NCI-H510A treated with DMSO at 0.1 percent for 48 hours (cell line): ENCODE measurements at regions not wholly inside any gene's neighbourhood (a gene's known extent, or its start where the extent isn't known, plus 50 kb on each side); places are given as distances from the start of the nearest gene placed in this dataset.
"Not testable (repeated sequence)": the region's sequence is repeated elsewhere in the genome, so short reads cannot be mapped to it uniquely, and the experiment has no call there.

ENCODE experiments used
- DNase-seq: peaks from one replicate; lab custom pipeline; 2025; lab: John Stamatoyannopoulos, UW

GRCh38 chrX:40245488-40246071 lies 147.8 kb upstream of the BCOR start:
- DNase-seq: peak; percentile 44

- DNase-seq: no peak
Measured at GRCh38 chrX:40244980-40245379, 147.2 kb upstream of the BCOR start.

GRCh38 chrX:40243755-40244515 lies 146.2 kb upstream of the BCOR start:
- no peak for DNase-seq

- no peak for DNase-seq
Measured at GRCh38 chrX:40240844-40241243, 143.1 kb upstream of the BCOR start.

- DNase-seq: no peak
Measured at GRCh38 chrX:40237731-40238178, 140.0 kb upstream of the BCOR start.

- DNase-seq: no peak
Measured at GRCh38 chrX:40230646-40231045, 132.9 kb upstream of the BCOR start.

- peak; percentile 15 for DNase-seq
Measured at GRCh38 chrX:40227125-40227524, 129.4 kb upstream of the BCOR start.

- DNase-seq: no peak
Measured at GRCh38 chrX:40224658-40225057, 126.9 kb upstream of the BCOR start.

- not testable (repeated sequence) for DNase-seq
Measured at GRCh38 chrX:40222612-40223011, 124.9 kb upstream of the BCOR start.

- DNase-seq: no peak
Measured at GRCh38 chrX:40213092-40213491, 115.3 kb upstream of the BCOR start.

GRCh38 chrX:40209951-40210617 lies 112.3 kb upstream of the BCOR start:
- no peak for DNase-seq

- no peak for DNase-seq
Measured at GRCh38 chrX:40207626-40208025, 109.9 kb upstream of the BCOR start.

- DNase-seq: no peak
Measured at GRCh38 chrX:40205471-40205870, 107.7 kb upstream of the BCOR start.

- DNase-seq: no peak
Measured at GRCh38 chrX:40202456-40202855, 104.7 kb upstream of the BCOR start.

- DNase-seq: no peak
Measured at GRCh38 chrX:40201329-40201885, 103.6 kb upstream of the BCOR start.

GRCh38 chrX:40199704-40200103 lies 101.9 kb upstream of the BCOR start:
- DNase-seq: no peak

- DNase-seq: no peak
Measured at GRCh38 chrX:40197071-40197470, 99.3 kb upstream of the BCOR start.

- DNase-seq: no peak
Measured at GRCh38 chrX:40195368-40195767, 97.6 kb upstream of the BCOR start.

GRCh38 chrX:40192196-40192595 lies 94.4 kb upstream of the BCOR start:
- no peak for DNase-seq

GRCh38 chrX:40189637-40190036 lies 91.9 kb upstream of the BCOR start:
- no peak for DNase-seq

GRCh38 chrX:40188573-40189417 lies 91.0 kb upstream of the BCOR start:
- DNase-seq: no peak

- DNase-seq: no peak
Measured at GRCh38 chrX:40184968-40185367, 87.2 kb upstream of the BCOR start.
